HepG2 (cell line): ENCODE measurements at regions not wholly inside any gene's neighbourhood (a gene's known extent, or its start where the extent isn't known, plus 50 kb on each side); places are given as distances from the start of the nearest gene placed in this dataset.

Source experiments
- MTF1 ChIP-seq: sonication (generic); formaldehyde crosslinking; IDR thresholded peaks from 2 replicates; pipeline ENCODE4 v1.5.0; 2020; ENCODE audit warnings: missing genetic modification reagents
- PPARG ChIP-seq: conservative IDR thresholded peaks from 2 replicates; pipeline ENCODE4 v1.6.1; 2016; ENCODE audit warnings: missing biosample characterization, missing genetic modification reagents
- SCMH1 ChIP-seq: sonication (generic); formaldehyde crosslinking; IDR thresholded peaks from 2 replicates; pipeline ENCODE4 v1.9.0; 2021; ENCODE audit warnings: missing genetic modification reagents, mild to moderate bottlenecking, borderline replicate concordance
- SIX4 ChIP-seq: sonication (generic); formaldehyde crosslinking; IDR thresholded peaks from 2 replicates; pipeline ENCODE4 v1.4.0; 2020; ENCODE audit warnings: missing genetic modification reagents
- ZHX2 ChIP-seq, 2 experiments: sonication (generic) in 1 of 2; formaldehyde crosslinking in 1 of 2; IDR thresholded peaks; 2 replicates each; pipeline versions ENCODE4 v1.6.1 to v1.9.0; 2014 to 2022; ENCODE audit warnings: antibody characterized with exemption in 1 of 2, borderline replicate concordance in 1 of 2, inconsistent platforms in 1 of 2, low read depth in 1 of 2, missing genetic modification reagents in 1 of 2
- ZNF234 ChIP-seq: sonication (generic); formaldehyde crosslinking; conservative IDR thresholded peaks from 2 replicates; pipeline ENCODE4 v1.5.1; 2020; ENCODE audit warnings: mild to moderate bottlenecking, missing genetic modification reagents
- TF ChIP-seq, protein P1 (sequence below): sonication (generic); formaldehyde crosslinking; conservative IDR thresholded peaks from 2 replicates; pipeline ENCODE4 v1.4.0; 2020; ENCODE audit warnings: missing genetic modification reagents
- TF ChIP-seq, protein P2 (sequence below): sonication (generic); formaldehyde crosslinking; IDR thresholded peaks from 2 replicates; pipeline ENCODE4 v1.4.0; 2020; ENCODE audit warnings: missing genetic modification reagents, borderline replicate concordance

DNA sequence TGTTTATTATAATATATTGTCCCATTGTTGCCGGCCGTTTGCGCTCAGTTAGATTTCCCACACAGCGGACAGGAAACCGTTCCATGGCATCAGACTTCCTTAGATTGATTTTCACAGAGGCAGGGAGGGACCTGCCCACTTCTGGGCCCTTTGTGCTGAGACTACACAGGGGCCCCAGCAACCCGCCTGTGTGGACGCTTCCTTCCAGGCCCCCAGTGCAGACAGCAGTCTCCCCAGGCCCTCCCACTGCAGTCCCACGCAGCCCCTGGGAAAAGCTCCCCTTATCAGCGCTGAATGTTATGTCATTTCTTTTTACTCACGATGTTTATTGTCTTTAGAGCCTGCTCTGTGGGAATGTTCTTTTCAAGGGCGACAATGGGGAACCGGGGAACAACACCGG is 351.7 kb upstream of the ARGLU1 start (continued):
- no peak for TF ChIP-seq ZHX2 (IDR thresholded peaks at IDR 0.05; ENCODE audit: low read depth)
- TF ChIP-seq ZHX2 (CRISPR knock-in tag; IDR thresholded peaks at IDR 0.05; ENCODE audit: borderline replicate concordance): no peak
- no peak for TF ChIP-seq SCMH1
- TF ChIP-seq MTF1 (CRISPR knock-in tag): no peak
- TF ChIP-seq, protein P1, sequence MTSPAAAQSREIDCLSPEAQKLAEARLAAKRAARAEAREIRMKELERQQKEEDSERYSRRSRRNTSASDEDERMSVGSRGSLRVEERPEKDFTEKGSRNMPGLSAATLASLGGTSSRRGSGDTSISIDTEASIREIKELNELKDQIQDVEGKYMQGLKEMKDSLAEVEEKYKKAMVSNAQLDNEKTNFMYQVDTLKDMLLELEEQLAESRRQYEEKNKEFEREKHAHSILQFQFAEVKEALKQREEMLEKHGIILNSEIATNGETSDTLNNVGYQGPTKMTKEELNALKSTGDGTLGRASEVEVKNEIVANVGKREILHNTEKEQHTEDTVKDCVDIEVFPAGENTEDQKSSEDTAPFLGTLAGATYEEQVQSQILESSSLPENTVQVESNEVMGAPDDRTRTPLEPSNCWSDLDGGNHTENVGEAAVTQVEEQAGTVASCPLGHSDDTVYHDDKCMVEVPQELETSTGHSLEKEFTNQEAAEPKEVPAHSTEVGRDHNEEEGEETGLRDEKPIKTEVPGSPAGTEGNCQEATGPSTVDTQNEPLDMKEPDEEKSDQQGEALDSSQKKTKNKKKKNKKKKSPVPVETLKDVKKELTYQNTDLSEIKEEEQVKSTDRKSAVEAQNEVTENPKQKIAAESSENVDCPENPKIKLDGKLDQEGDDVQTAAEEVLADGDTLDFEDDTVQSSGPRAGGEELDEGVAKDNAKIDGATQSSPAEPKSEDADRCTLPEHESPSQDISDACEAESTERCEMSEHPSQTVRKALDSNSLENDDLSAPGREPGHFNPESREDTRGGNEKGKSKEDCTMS: no peak
- no peak for TF ChIP-seq SIX4 (CRISPR knock-in tag)
- no peak for TF ChIP-seq ZNF234 (CRISPR knock-in tag)
- no peak for TF ChIP-seq PPARG (CRISPR knock-in tag)
- TF ChIP-seq, protein P2, sequence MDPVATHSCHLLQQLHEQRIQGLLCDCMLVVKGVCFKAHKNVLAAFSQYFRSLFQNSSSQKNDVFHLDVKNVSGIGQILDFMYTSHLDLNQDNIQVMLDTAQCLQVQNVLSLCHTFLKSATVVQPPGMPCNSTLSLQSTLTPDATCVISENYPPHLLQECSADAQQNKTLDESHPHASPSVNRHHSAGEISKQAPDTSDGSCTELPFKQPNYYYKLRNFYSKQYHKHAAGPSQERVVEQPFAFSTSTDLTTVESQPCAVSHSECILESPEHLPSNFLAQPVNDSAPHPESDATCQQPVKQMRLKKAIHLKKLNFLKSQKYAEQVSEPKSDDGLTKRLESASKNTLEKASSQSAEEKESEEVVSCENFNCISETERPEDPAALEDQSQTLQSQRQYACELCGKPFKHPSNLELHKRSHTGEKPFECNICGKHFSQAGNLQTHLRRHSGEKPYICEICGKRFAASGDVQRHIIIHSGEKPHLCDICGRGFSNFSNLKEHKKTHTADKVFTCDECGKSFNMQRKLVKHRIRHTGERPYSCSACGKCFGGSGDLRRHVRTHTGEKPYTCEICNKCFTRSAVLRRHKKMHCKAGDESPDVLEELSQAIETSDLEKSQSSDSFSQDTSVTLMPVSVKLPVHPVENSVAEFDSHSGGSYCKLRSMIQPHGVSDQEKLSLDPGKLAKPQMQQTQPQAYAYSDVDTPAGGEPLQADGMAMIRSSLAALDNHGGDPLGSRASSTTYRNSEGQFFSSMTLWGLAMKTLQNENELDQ (CRISPR knock-in tag): no peak
- TF ChIP-seq, all 625 proteins: peak for 0
